Panc1 (cell line): ENCODE measurements at regions not wholly inside any gene's neighbourhood (a gene's known extent, or its start where the extent isn't known, plus 50 kb on each side); places are given as distances from the start of the nearest gene placed in this dataset.

Source experiments
- CTCF ChIP-seq: fragments of 450-650 bp; IDR thresholded peaks from 2 replicates; pipeline ENCODE4 v1.5.1; 2017; ENCODE audit warnings: mild to moderate bottlenecking
- POLR2AphosphoS5 ChIP-seq: IDR thresholded peaks from 2 replicates; pipeline ENCODE4 v1.6.1; 2012; ENCODE audit warnings: mild to moderate bottlenecking, low read depth, low read length, moderate library complexity
- REST ChIP-seq, 2 experiments: IDR thresholded peaks; 2 replicates each; pipeline ENCODE4 v1.6.1; 2011 to 2012; ENCODE audit warnings: low read depth in 2 of 2, control low read depth in 1 of 2, low read length in 1 of 2, mild to moderate bottlenecking in 1 of 2, moderate library complexity in 1 of 2; ENCODE audit not compliant: insufficient read depth in 1 of 2
- SIN3A ChIP-seq: IDR thresholded peaks from 2 replicates; pipeline ENCODE4 v1.6.1; 2012; ENCODE audit warnings: low read depth, mild to moderate bottlenecking, low read length, moderate library complexity, borderline replicate concordance; ENCODE audit not compliant: insufficient read depth
- TCF7L2 ChIP-seq: IDR thresholded peaks from 2 replicates; pipeline ENCODE4 v1.6.1; 2011; ENCODE audit warnings: mild to moderate bottlenecking, low read depth, low read length, inconsistent platforms

- TF ChIP-seq CTCF (no peak), POLR2AphosphoS5 (no peak), REST (IDR thresholded peaks at IDR 0.05; ENCODE audit: insufficient read depth in 1 of 2, low read depth in 2 of 2, low read length in 1 of 2) (no peak), TCF7L2 (no peak), SIN3A (no peak)
Observed at GRCh38 chr15:96764946-96765345, 434.4 kb downstream of the NR2F2 start.
